H9 (cell line): ENCODE measurements at regions not wholly inside any gene's neighbourhood (a gene's known extent, or its start where the extent isn't known, plus 50 kb on each side); places are given as distances from the start of the nearest gene placed in this dataset.

ENCODE experiments used
- DNase-seq: peaks from one replicate; pipeline ENCODE4 v3.0.0-alpha.2; 2017
- H2AFZ ChIP-seq: one replicate; pipeline ENCODE4 v1.6.1; 2013; ENCODE audit warnings: mild to moderate bottlenecking, low read length, control low read depth, moderate library complexity
- H2AK5ac ChIP-seq: 2 replicates; pipeline ENCODE4 v1.6.1; 2013; ENCODE audit warnings: low read length, control low read depth, mixed read lengths; ENCODE audit not compliant: insufficient read length
- H2BK120ac ChIP-seq: one replicate; pipeline ENCODE4 v1.6.1; 2013; ENCODE audit warnings: low read depth, mild to moderate bottlenecking, low read length, control low read depth, inconsistent platforms; ENCODE audit not compliant: poor library complexity, severe bottlenecking
- H2BK12ac ChIP-seq: 2 replicates; pipeline ENCODE4 v1.6.1; 2013; ENCODE audit warnings: low read length, control low read depth, mixed read lengths, low read depth; ENCODE audit not compliant: insufficient read length
- H2BK15ac ChIP-seq: 2 replicates; pipeline ENCODE4 v1.6.1; 2013; ENCODE audit warnings: low read depth, low read length, control low read depth
- H2BK20ac ChIP-seq: one replicate; pipeline ENCODE4 v1.6.1; 2013; ENCODE audit warnings: low read depth, mild to moderate bottlenecking, low read length, control low read depth, inconsistent platforms; ENCODE audit not compliant: poor library complexity, severe bottlenecking
- H2BK5ac ChIP-seq: 2 replicates; pipeline ENCODE4 v1.6.1; 2013; ENCODE audit warnings: low read length, control low read depth, mixed read lengths; ENCODE audit not compliant: insufficient read length
- H3K14ac ChIP-seq: 2 replicates; pipeline ENCODE4 v1.6.1; 2013; ENCODE audit warnings: low read length, control low read depth; ENCODE audit not compliant: insufficient read depth
- H3K18ac ChIP-seq: 2 replicates; pipeline ENCODE4 v1.6.1; 2013; ENCODE audit warnings: low read depth, mild to moderate bottlenecking, mixed read lengths, low read length, control low read depth; ENCODE audit not compliant: insufficient read length
- H3K23ac ChIP-seq: 2 replicates; pipeline ENCODE4 v1.6.1; 2013; ENCODE audit warnings: low read length, control low read depth, mixed read lengths, low read depth; ENCODE audit not compliant: insufficient read length
- H3K23me2 ChIP-seq: 2 replicates; pipeline ENCODE4 v1.6.1; 2013; ENCODE audit warnings: low read depth, mild to moderate bottlenecking, mixed read lengths, low read length, control low read depth; ENCODE audit not compliant: insufficient read length, poor library complexity, severe bottlenecking
- H3K27ac ChIP-seq: 2 replicates; pipeline ENCODE4 v1.5.1; 2013; ENCODE audit warnings: low read length, control low read depth, mixed read lengths, low read depth; ENCODE audit not compliant: insufficient read length
- H3K27me3 ChIP-seq: 2 replicates; pipeline ENCODE4 v1.6.1; 2013; ENCODE audit warnings: low read length, control low read depth, inconsistent platforms; ENCODE audit not compliant: insufficient read depth
- H3K4ac ChIP-seq: 2 replicates; pipeline ENCODE4 v1.6.1; 2013; ENCODE audit warnings: low read depth, mild to moderate bottlenecking, control low read depth, inconsistent platforms, low read length, moderate library complexity
- H3K4me1 ChIP-seq: 2 replicates; pipeline ENCODE4 v1.6.1; 2013; ENCODE audit warnings: low read length, control low read depth, inconsistent platforms; ENCODE audit not compliant: insufficient read depth
- H3K4me2 ChIP-seq: 2 replicates; pipeline ENCODE4 v1.6.1; 2013; ENCODE audit warnings: low read length, control low read depth, mixed read lengths; ENCODE audit not compliant: insufficient read length, insufficient read depth
- H3K56ac ChIP-seq: 2 replicates; pipeline ENCODE4 v1.6.1; 2013; ENCODE audit warnings: low read depth, mild to moderate bottlenecking, mixed read lengths, low read length, control low read depth; ENCODE audit not compliant: insufficient read length
- H3K79me1 ChIP-seq: 2 replicates; pipeline ENCODE4 v1.6.1; 2013; ENCODE audit warnings: low read depth, mild to moderate bottlenecking, moderate library complexity, low read length, control low read depth, inconsistent platforms; ENCODE audit not compliant: insufficient read depth, poor library complexity, severe bottlenecking
- H3K79me2 ChIP-seq: 2 replicates; pipeline ENCODE4 v1.6.1; 2013; ENCODE audit warnings: low read length, control low read depth, inconsistent platforms; ENCODE audit not compliant: insufficient read depth
- H3K9ac ChIP-seq: 2 replicates; pipeline ENCODE4 v1.6.1; 2013; ENCODE audit warnings: low read length, control low read depth, mixed read lengths; ENCODE audit not compliant: insufficient read length; ENCODE audit errors: extremely low read depth
- H3K9me3 ChIP-seq: one replicate; pipeline ENCODE4 v1.6.1; 2013; ENCODE audit warnings: low read depth, low read length, inconsistent platforms; ENCODE audit not compliant: control insufficient read depth
- H3T11ph ChIP-seq: one replicate; pipeline ENCODE4 v1.6.1; 2013; ENCODE audit warnings: mild to moderate bottlenecking, low read length, control low read depth, inconsistent platforms
- H4K20me1 ChIP-seq: one replicate; pipeline ENCODE4 v1.6.1; 2013; ENCODE audit not compliant: control insufficient read depth, insufficient read length, insufficient read depth
- H4K5ac ChIP-seq: 2 replicates; pipeline ENCODE4 v1.6.1; 2013; ENCODE audit warnings: low read depth, mild to moderate bottlenecking, mixed read lengths, low read length, control low read depth; ENCODE audit not compliant: insufficient read length
- H4K8ac ChIP-seq: replicated peaks from 2 replicates; pipeline ENCODE4 v1.6.1; 2013; ENCODE audit warnings: low read length, control low read depth, mixed read lengths, low read depth; ENCODE audit not compliant: insufficient read length
- H4K91ac ChIP-seq: 2 replicates; pipeline ENCODE4 v1.6.1; 2013; ENCODE audit warnings: low read depth, mild to moderate bottlenecking, moderate library complexity, mixed read lengths, low read length, control low read depth; ENCODE audit not compliant: insufficient read length
- H3K27ac Mint-ChIP-seq, 3 experiments: 2 replicates in 2 of 3; 3 replicates in 1 of 3; pipeline ENCODE4 v1.8.0; 2020 to 2021; ENCODE audit warnings: mixed read lengths in 3 of 3, mild to moderate bottlenecking in 1 of 3, moderate library complexity in 1 of 3
- H3K27me3 Mint-ChIP-seq: 2 replicates; pipeline ENCODE4 v1.8.0; 2021; ENCODE audit warnings: low read depth, mild to moderate bottlenecking, moderate library complexity, mixed read lengths
- H3K36me3 Mint-ChIP-seq, 3 experiments: 2 replicates in 2 of 3; 3 replicates in 1 of 3; pipeline ENCODE4 v1.8.0; 2020 to 2021; ENCODE audit warnings: low read depth in 3 of 3, mixed read lengths in 3 of 3; ENCODE audit not compliant: insufficient read depth in 1 of 3
- H3K4me1 Mint-ChIP-seq, 2 experiments: 2 replicates each; pipeline ENCODE4 v1.8.0; 2020; ENCODE audit warnings: mixed read lengths in 2 of 2
- H3K4me3 Mint-ChIP-seq, 2 experiments: 2 replicates in 1 of 2; 3 replicates in 1 of 2; pipeline ENCODE4 v1.8.0; 2020 to 2021; ENCODE audit warnings: mild to moderate bottlenecking in 2 of 2, mixed read lengths in 2 of 2, moderate library complexity in 1 of 2
- H3K9me3 Mint-ChIP-seq, 2 experiments: 2 replicates in 1 of 2; 3 replicates in 1 of 2; pipeline ENCODE4 v1.8.0; 2020; ENCODE audit warnings: mild to moderate bottlenecking in 2 of 2, mixed read lengths in 2 of 2, moderate library complexity in 1 of 2
- WGBS: extraction: QIAGEN DNeasy Blood & Tissue Kit; methylation state at CpG from one replicate; pipeline ENCODE4 v1.1.7; 2013; ENCODE audit warnings: missing lambda C conversion rate, low lambda C conversion rate, mixed read lengths; ENCODE audit not compliant: insufficient read length; ENCODE audit errors: extremely low coverage; 5-methylcytosine and 5-hydroxymethylcytosine counted together
- TF ChIP-seq, protein P1 (sequence below): fragments of 200-600 bp; sonication (generic); conservative IDR thresholded peaks from 3 replicates; pipeline ENCODE4 v1.8.0; 2021; ENCODE audit warnings: antibody characterized with exemption, mild to moderate bottlenecking

GRCh38 chr2:235358981-235359471, 134.8 kb upstream of the AGAP1 start:
- H3K4me3 Mint-ChIP-seq = no peak overlapping the region
- no peaks in the 10 kb centered on the region for H3K9me3 Mint-ChIP-seq

More at GRCh38 chr2:235358981-235359471, 134.8 kb upstream of the AGAP1 start:
- Mint-ChIP-seq H3K27me3 (peaks cover 4% of the 10 kb centered on the region), H3K36me3 (no peaks in the 10 kb centered on the region), H3K4me1 (peaks cover 5 to 9% of the 10 kb centered on the region in 2 experiments; a peak in 3 of 4 replicates), H3K27ac (no peak overlapping the region)
- H3K18ac ChIP-seq = no peak overlapping the region
- no peak overlapping the region for H2BK5ac ChIP-seq
- H3K4me1 ChIP-seq = no peaks in the 10 kb centered on the region; the same call in 1 of the 2 replicates
- H3T11ph ChIP-seq = no peak overlapping the region
- no peak overlapping the region for H3K4me2 ChIP-seq
- H3K4ac ChIP-seq = no peak overlapping the region
- H2BK12ac ChIP-seq = no peak overlapping the region
- no peak overlapping the region for H4K8ac ChIP-seq
- no peaks in the 10 kb centered on the region for H4K20me1 ChIP-seq
- no peaks in the 10 kb centered on the region for H3K27me3 ChIP-seq
- H3K23ac ChIP-seq = no peak overlapping the region
- no peaks in the 10 kb centered on the region for H3K9me3 ChIP-seq
- no peak overlapping the region for H2AK5ac ChIP-seq
- no peak overlapping the region for H2BK120ac ChIP-seq
- H2BK15ac ChIP-seq = no peak overlapping the region
- H2BK20ac ChIP-seq = no peak overlapping the region
- no peak overlapping the region for H3K9ac ChIP-seq
- H3K14ac ChIP-seq = no peak overlapping the region
- no peak overlapping the region for H4K5ac ChIP-seq
- no peak overlapping the region for H4K91ac ChIP-seq
- H3K79me1 ChIP-seq = no peaks in the 10 kb centered on the region
- no CpG with 5 or more reads among the region's 9 CpGs for WGBS
- TF ChIP-seq, protein P1, sequence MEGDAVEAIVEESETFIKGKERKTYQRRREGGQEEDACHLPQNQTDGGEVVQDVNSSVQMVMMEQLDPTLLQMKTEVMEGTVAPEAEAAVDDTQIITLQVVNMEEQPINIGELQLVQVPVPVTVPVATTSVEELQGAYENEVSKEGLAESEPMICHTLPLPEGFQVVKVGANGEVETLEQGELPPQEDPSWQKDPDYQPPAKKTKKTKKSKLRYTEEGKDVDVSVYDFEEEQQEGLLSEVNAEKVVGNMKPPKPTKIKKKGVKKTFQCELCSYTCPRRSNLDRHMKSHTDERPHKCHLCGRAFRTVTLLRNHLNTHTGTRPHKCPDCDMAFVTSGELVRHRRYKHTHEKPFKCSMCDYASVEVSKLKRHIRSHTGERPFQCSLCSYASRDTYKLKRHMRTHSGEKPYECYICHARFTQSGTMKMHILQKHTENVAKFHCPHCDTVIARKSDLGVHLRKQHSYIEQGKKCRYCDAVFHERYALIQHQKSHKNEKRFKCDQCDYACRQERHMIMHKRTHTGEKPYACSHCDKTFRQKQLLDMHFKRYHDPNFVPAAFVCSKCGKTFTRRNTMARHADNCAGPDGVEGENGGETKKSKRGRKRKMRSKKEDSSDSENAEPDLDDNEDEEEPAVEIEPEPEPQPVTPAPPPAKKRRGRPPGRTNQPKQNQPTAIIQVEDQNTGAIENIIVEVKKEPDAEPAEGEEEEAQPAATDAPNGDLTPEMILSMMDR = no peak
- H3K27ac ChIP-seq = no peak overlapping the region
- no peaks in the 10 kb centered on the region for H3K79me2 ChIP-seq
- H2AFZ ChIP-seq = no peak overlapping the region
- DNase-seq = no peak
- H3K56ac ChIP-seq = no peak overlapping the region
- no peaks in the 10 kb centered on the region for H3K23me2 ChIP-seq
